ENCODE measurements at regions not wholly inside any gene's neighbourhood (a gene's known extent, or its start where the extent isn't known, plus 50 kb on each side); places are given as distances from the start of the nearest gene placed in this dataset.

GRCh38 chr18:72935744-72936143, 68.0 kb upstream of the NETO1 start:
- TF ChIP-seq CTCF (IDR thresholded peaks at IDR 0.05; ENCODE audit: low read depth, low read length, missing input control) (no peak), RAD21 (IDR thresholded peaks at IDR 0.05) (no peak), HNF4A (conservative IDR thresholded peaks at IDR 0.05) (no peak), JUND (IDR thresholded peaks at IDR 0.05) (no peak), YY1 (IDR thresholded peaks at IDR 0.05) (no peak), REST (IDR thresholded peaks at IDR 0.05) (no peak), GABPA (IDR thresholded peaks at IDR 0.05 in 1 of 2, conservative IDR thresholded peaks at IDR 0.05 in 1 of 2) (no peak), ZBTB33 (IDR thresholded peaks at IDR 0.05) (no peak), SP1 (IDR thresholded peaks at IDR 0.05) (no peak), TAF1 (conservative IDR thresholded peaks at IDR 0.05) (no peak), NR2F2 (IDR thresholded peaks at IDR 0.05) (no peak), RXRA (IDR thresholded peaks at IDR 0.05) (no peak), MAX (IDR thresholded peaks at IDR 0.05) (no peak)

Data from liver (tissue), 3 donors.